ENCODE measurements at regions not wholly inside any gene's neighbourhood (a gene's known extent, or its start where the extent isn't known, plus 50 kb on each side); places are given as distances from the start of the nearest gene placed in this dataset.

GRCh38 chr4:36547383-36547782 is 266.0 kb downstream of the DTHD1 start:
- Histone ChIP-seq H3K4me2 (no peak overlapping the region), H3K27ac (no peak overlapping the region), H3K36me3 (ENCODE audit: low read depth) (no peaks in the 10 kb centered on the region), H3K9me2 (ENCODE audit: insufficient read depth) (no peaks in the 10 kb centered on the region), H3K27me3 (ENCODE audit: insufficient read depth, low read depth) (no peaks in the 10 kb centered on the region), H3K79me2 (ENCODE audit: low read depth) (no peaks in the 10 kb centered on the region), H3F3A (ENCODE audit: insufficient read depth, low read depth) (no peaks in the 10 kb centered on the region), H3K9me3 (ENCODE audit: insufficient read depth, low read depth) (no peaks in the 10 kb centered on the region), H4K20me1 (ENCODE audit: insufficient read depth) (no peaks in the 10 kb centered on the region), H2AFZ (no peak overlapping the region), H3K4me1 (replicated peaks; ENCODE audit: insufficient read depth) (no peaks in the 10 kb centered on the region), H3K4me3 (no peak overlapping the region)
- DNase-seq, result no peak
- CTCF ChIA-PET, result no interaction called here
- BruUV-seq (replicated peaks), result no TSS peak
- intact Hi-C loops (cut with micrococcal nuclease; ENCODE audit: unreplicated experiment), result no loop called here
- TF ChIP-seq EZH2 (IDR thresholded peaks at IDR 0.05; ENCODE audit: low read depth) (no peak), CTCF (conservative IDR thresholded peaks at IDR 0.05) (no peak)
- POLR2A ChIA-PET (ENCODE audit: unreplicated experiment), result no interaction called here

- no peak overlapping the region for H3K4me3 ChIP-seq
- H3K27ac ChIP-seq, result no peak overlapping the region
- no peaks in the 10 kb centered on the region for H3K36me3 ChIP-seq (ENCODE audit: low read depth)
- no peaks in the 10 kb centered on the region for H3K9me3 ChIP-seq (ENCODE audit: insufficient read depth, low read depth)
- H3K9me2 ChIP-seq (ENCODE audit: insufficient read depth), result no peaks in the 10 kb centered on the region
- no peak for DNase-seq
- BruUV-seq (replicated peaks), result no TSS peak
- no peak overlapping the region for H3K4me2 ChIP-seq
- H3K79me2 ChIP-seq (ENCODE audit: low read depth), result no peaks in the 10 kb centered on the region
- H3K4me1 ChIP-seq (replicated peaks; ENCODE audit: insufficient read depth), result no peaks in the 10 kb centered on the region
- no peaks in the 10 kb centered on the region for H4K20me1 ChIP-seq (ENCODE audit: insufficient read depth)
- no peaks in the 10 kb centered on the region for H3K27me3 ChIP-seq (ENCODE audit: insufficient read depth, low read depth)
- no peak overlapping the region for H2AFZ ChIP-seq
- intact Hi-C loops (cut with micrococcal nuclease; ENCODE audit: unreplicated experiment), result no loop called here
- ChIA-PET CTCF (no interaction called here), POLR2A (ENCODE audit: unreplicated experiment) (no interaction called here)
- TF ChIP-seq EZH2 (IDR thresholded peaks at IDR 0.05; ENCODE audit: low read depth), result no peak
- no peak for TF ChIP-seq CTCF (conservative IDR thresholded peaks at IDR 0.05)
- H3F3A ChIP-seq (ENCODE audit: insufficient read depth, low read depth), result no peaks in the 10 kb centered on the region
Observed at GRCh38 chr4:36549252-36549651, 267.8 kb downstream of the DTHD1 start.

- BruUV-seq (replicated peaks), result no TSS peak
- no peak overlapping the region for H3K27ac ChIP-seq
- H3K79me2 ChIP-seq (ENCODE audit: low read depth), result no peaks in the 10 kb centered on the region
- no peaks in the 10 kb centered on the region for H3K27me3 ChIP-seq (ENCODE audit: insufficient read depth, low read depth)
- CTCF ChIA-PET, result no interaction called here
- POLR2A ChIA-PET (ENCODE audit: unreplicated experiment), result no interaction called here
- no peak overlapping the region for H2AFZ ChIP-seq
- H3K9me2 ChIP-seq (ENCODE audit: insufficient read depth), result no peaks in the 10 kb centered on the region
- no peak for TF ChIP-seq EZH2 (IDR thresholded peaks at IDR 0.05; ENCODE audit: low read depth)
- TF ChIP-seq CTCF (conservative IDR thresholded peaks at IDR 0.05), result no peak
- intact Hi-C loops (cut with micrococcal nuclease; ENCODE audit: unreplicated experiment), result no loop called here
- H3K4me2 ChIP-seq, result no peak overlapping the region
- H3K4me1 ChIP-seq (replicated peaks; ENCODE audit: insufficient read depth), result no peaks in the 10 kb centered on the region
- DNase-seq, result no peak
- no peaks in the 10 kb centered on the region for H3K36me3 ChIP-seq (ENCODE audit: low read depth)
- H3F3A ChIP-seq (ENCODE audit: insufficient read depth, low read depth), result no peaks in the 10 kb centered on the region
- H3K4me3 ChIP-seq, result no peak overlapping the region
- H4K20me1 ChIP-seq (ENCODE audit: insufficient read depth), result no peaks in the 10 kb centered on the region
- H3K9me3 ChIP-seq (ENCODE audit: insufficient read depth, low read depth), result no peaks in the 10 kb centered on the region
Observed at GRCh38 chr4:36549992-36550391, 268.6 kb downstream of the DTHD1 start.

Measured in PC-9 (cell line).